ENCODE measurements at regions not wholly inside any gene's neighbourhood (a gene's known extent, or its start where the extent isn't known, plus 50 kb on each side); places are given as distances from the start of the nearest gene placed in this dataset.

DNA sequence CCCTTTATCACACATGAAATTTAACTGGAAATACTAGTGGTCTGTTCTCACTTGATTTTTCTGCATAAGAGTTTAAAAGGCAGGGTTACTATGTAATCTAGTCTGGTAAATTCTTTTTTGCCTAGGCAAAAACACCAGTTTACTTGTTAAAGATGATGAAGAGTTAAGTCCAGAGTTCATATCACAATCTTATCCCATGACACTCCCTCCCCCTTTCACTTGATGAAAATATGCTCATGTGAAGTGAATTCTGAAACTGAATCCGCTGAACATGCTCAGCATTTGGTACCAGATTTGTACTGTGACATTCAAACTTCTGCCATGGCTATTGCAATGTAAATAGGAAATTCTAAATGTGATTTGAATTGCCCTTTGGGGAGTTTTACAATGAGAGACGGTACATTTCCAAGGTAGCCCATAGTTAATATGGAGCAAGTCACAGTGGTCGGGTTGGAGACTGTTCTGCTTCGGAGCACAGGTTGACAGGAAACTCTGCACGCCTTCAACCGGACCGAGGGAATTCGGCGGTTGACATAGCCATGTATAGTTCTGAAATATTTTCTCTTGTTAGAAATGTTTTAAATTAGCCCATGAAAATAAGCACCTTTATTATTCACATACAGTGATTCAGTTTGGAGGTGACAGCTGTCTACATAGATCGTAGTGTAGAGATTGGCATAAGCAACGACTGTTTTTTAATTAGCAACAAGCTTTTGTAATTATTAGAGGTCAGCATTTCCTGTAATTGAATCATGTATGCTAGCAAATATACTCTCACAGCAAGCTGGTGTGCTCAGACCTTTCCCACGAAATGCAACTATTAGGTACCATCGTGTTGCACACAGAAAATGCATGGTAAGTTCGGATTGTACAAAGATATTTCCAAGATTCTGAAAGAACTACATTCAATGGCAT, 768.6 kb upstream of the GOLIM4 start:
- no peak for DNase-seq
- no CpG with 5 or more reads among the region's 14 CpGs for WGBS (ENCODE audit: extremely low coverage, insufficient coverage, low lambda C conversion rate)
- Histone ChIP-seq H2BK5ac (ENCODE audit: low read length) (no peak overlapping the region), H3K18ac (ENCODE audit: low read length) (no peak overlapping the region), H3K23ac (ENCODE audit: low read length) (no peak overlapping the region), H3K56ac (ENCODE audit: low read length) (no peak overlapping the region), H3K4ac (ENCODE audit: low read depth, low read length) (no peak overlapping the region), H4K8ac (ENCODE audit: low read depth, low read length) (no peak overlapping the region), H3K27me3 (ENCODE audit: insufficient read depth, low read length, poor library complexity) (no peaks in the 10 kb centered on the region), H3K4me2 (ENCODE audit: low read length) (no peak overlapping the region), H3K27ac (ENCODE audit: low read depth, low read length) (no peak overlapping the region), H3K4me3 (ENCODE audit: low read length) (no peak overlapping the region), H3K4me1 (ENCODE audit: control insufficient read depth, low read depth, low read length) (no peaks in the 10 kb centered on the region), H4K5ac (ENCODE audit: low read length) (no peak overlapping the region), H3K36me3 (ENCODE audit: control insufficient read depth, insufficient read depth, low read length) (no peaks in the 10 kb centered on the region), H2BK15ac (replicated peaks; ENCODE audit: low read depth) (no peak overlapping the region), H3K79me1 (ENCODE audit: low read length) (no peaks in the 10 kb centered on the region), H2BK120ac (ENCODE audit: low read depth, low read length) (no peak overlapping the region), H3K9ac (ENCODE audit: low read length) (no peak overlapping the region), H2AK5ac (ENCODE audit: low read length) (no peak overlapping the region), H3K79me2 (ENCODE audit: control insufficient read depth, insufficient read depth, low read length) (no peaks in the 10 kb centered on the region)

DNA sequence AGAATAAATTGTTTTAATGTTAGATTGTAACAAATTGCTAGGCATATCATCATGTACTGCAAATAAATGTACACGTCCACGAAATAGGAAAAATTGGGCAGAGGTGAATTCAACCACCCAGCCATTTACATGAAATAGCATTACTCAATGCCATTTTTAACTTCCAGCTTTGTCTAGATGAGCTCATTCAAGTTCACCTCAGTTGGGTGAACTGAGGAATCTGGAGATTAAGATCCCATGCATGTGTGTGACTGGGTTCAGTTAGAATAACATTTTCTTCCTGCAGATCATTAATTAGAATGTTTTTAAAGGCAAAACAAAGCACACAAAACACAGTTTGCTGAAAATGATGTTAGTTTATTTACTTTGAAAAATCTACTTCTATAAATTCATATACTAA, 767.8 kb upstream of the GOLIM4 start:
- no peak for DNase-seq
- Histone ChIP-seq H4K5ac (ENCODE audit: low read length) (no peak overlapping the region), H3K79me1 (ENCODE audit: low read length) (no peaks in the 10 kb centered on the region), H2BK5ac (ENCODE audit: low read length) (no peak overlapping the region), H3K27me3 (ENCODE audit: insufficient read depth, low read length, poor library complexity) (no peaks in the 10 kb centered on the region), H3K36me3 (ENCODE audit: control insufficient read depth, insufficient read depth, low read length) (no peaks in the 10 kb centered on the region), H2BK15ac (replicated peaks; ENCODE audit: low read depth) (no peak overlapping the region), H2AK5ac (ENCODE audit: low read length) (no peak overlapping the region), H3K23ac (ENCODE audit: low read length) (no peak overlapping the region), H3K79me2 (ENCODE audit: control insufficient read depth, insufficient read depth, low read length) (no peaks in the 10 kb centered on the region), H2BK120ac (ENCODE audit: low read depth, low read length) (no peak overlapping the region), H3K9ac (ENCODE audit: low read length) (no peak overlapping the region), H3K4me1 (ENCODE audit: control insufficient read depth, low read depth, low read length) (no peaks in the 10 kb centered on the region), H4K8ac (ENCODE audit: low read depth, low read length) (no peak overlapping the region), H3K4ac (ENCODE audit: low read depth, low read length) (no peak overlapping the region), H3K4me3 (ENCODE audit: low read length) (no peak overlapping the region), H3K56ac (ENCODE audit: low read length) (no peak overlapping the region), H3K27ac (ENCODE audit: low read depth, low read length) (no peak overlapping the region), H3K4me2 (ENCODE audit: low read length) (no peak overlapping the region), H3K18ac (ENCODE audit: low read length) (no peak overlapping the region)
- WGBS (ENCODE audit: extremely low coverage, insufficient coverage, low lambda C conversion rate), result no CpG with 5 or more reads among the region's 2 CpGs

DNA sequence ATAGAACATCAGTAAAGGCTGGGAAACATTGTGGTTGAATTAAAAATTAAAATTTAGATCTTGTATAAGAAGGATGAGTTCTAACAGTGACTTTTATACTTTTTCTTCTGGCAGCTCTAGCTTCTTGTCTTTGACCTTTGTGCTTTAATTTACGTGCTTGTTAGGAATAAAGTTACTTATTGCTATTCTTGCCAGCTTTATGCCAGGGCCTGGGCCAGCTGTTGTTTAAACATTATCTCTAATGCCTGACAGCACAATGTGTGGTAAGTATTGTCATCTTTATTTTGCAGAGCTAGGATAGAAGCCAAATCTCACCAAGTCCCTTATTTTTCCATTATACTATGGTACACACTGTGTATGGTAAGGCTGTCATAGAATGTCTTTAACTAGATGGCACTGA, 766.7 kb upstream of the GOLIM4 start:
- Histone ChIP-seq H3K27ac (ENCODE audit: low read depth, low read length) (no peak overlapping the region), H4K5ac (ENCODE audit: low read length) (no peak overlapping the region), H3K36me3 (ENCODE audit: control insufficient read depth, insufficient read depth, low read length) (no peaks in the 10 kb centered on the region), H2BK15ac (replicated peaks; ENCODE audit: low read depth) (no peak overlapping the region), H2BK120ac (ENCODE audit: low read depth, low read length) (no peak overlapping the region), H3K56ac (ENCODE audit: low read length) (no peak overlapping the region), H2BK5ac (ENCODE audit: low read length) (no peak overlapping the region), H3K18ac (ENCODE audit: low read length) (no peak overlapping the region), H3K4me1 (ENCODE audit: control insufficient read depth, low read depth, low read length) (no peaks in the 10 kb centered on the region), H3K4me3 (ENCODE audit: low read length) (no peak overlapping the region), H4K8ac (ENCODE audit: low read depth, low read length) (no peak overlapping the region), H3K79me1 (ENCODE audit: low read length) (no peaks in the 10 kb centered on the region), H3K27me3 (ENCODE audit: insufficient read depth, low read length, poor library complexity) (no peaks in the 10 kb centered on the region), H3K4ac (ENCODE audit: low read depth, low read length) (no peak overlapping the region), H3K4me2 (ENCODE audit: low read length) (no peak overlapping the region), H3K23ac (ENCODE audit: low read length) (no peak overlapping the region), H2AK5ac (ENCODE audit: low read length) (no peak overlapping the region), H3K79me2 (ENCODE audit: control insufficient read depth, insufficient read depth, low read length) (no peaks in the 10 kb centered on the region), H3K9ac (ENCODE audit: low read length) (no peak overlapping the region)
- DNase-seq, result no peak
- no CpG with 5 or more reads among the region's 1 CpG for WGBS (ENCODE audit: extremely low coverage, insufficient coverage, low lambda C conversion rate)

DNA sequence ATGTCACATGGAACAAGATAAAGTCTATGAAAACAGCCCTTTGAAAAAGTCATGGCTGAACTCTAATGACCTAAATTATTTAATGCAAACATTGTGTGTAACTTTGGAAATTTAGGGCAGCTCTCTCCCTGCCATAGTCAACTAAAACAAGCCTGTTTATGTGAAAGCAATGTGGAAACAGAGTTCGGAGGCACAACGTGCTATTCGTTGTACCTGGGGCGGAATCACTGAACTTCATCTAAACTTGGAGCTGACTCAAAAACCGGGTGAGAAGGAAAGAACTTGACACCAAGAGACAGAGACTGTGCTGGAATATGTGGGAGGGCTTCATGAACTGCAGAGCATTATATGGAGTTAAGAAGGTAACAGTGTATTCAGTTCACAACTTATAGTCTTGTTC, 764.9 kb upstream of the GOLIM4 start:
- H3K4me2 ChIP-seq (ENCODE audit: low read length), result no peak overlapping the region
- H4K5ac ChIP-seq (ENCODE audit: low read length), result no peak overlapping the region
- no peaks in the 10 kb centered on the region for H3K27me3 ChIP-seq (ENCODE audit: insufficient read depth, low read length, poor library complexity)
- WGBS (ENCODE audit: extremely low coverage, insufficient coverage, low lambda C conversion rate), result no CpG with 5 or more reads among the region's 5 CpGs
- H3K4me1 ChIP-seq (ENCODE audit: control insufficient read depth, low read depth, low read length), result no peaks in the 10 kb centered on the region
- no peaks in the 10 kb centered on the region for H3K36me3 ChIP-seq (ENCODE audit: control insufficient read depth, insufficient read depth, low read length)
- H3K4me3 ChIP-seq (ENCODE audit: low read length), result no peak overlapping the region
- no peak overlapping the region for H3K4ac ChIP-seq (ENCODE audit: low read depth, low read length)
- H2BK5ac ChIP-seq (ENCODE audit: low read length), result no peak overlapping the region
- H3K79me2 ChIP-seq (ENCODE audit: control insufficient read depth, insufficient read depth, low read length), result no peaks in the 10 kb centered on the region
- no peak overlapping the region for H2AK5ac ChIP-seq (ENCODE audit: low read length)
- no peak for DNase-seq
- H3K9ac ChIP-seq (ENCODE audit: low read length), result no peak overlapping the region
- H3K56ac ChIP-seq (ENCODE audit: low read length), result no peak overlapping the region
- H3K79me1 ChIP-seq (ENCODE audit: low read length), result no peaks in the 10 kb centered on the region
- H3K18ac ChIP-seq (ENCODE audit: low read length), result no peak overlapping the region
- no peak overlapping the region for H3K23ac ChIP-seq (ENCODE audit: low read length)
- no peak overlapping the region for H3K27ac ChIP-seq (ENCODE audit: low read depth, low read length)
- H2BK15ac ChIP-seq (replicated peaks; ENCODE audit: low read depth), result no peak overlapping the region
- no peak overlapping the region for H2BK120ac ChIP-seq (ENCODE audit: low read depth, low read length)
- H4K8ac ChIP-seq (ENCODE audit: low read depth, low read length), result no peak overlapping the region

DNA sequence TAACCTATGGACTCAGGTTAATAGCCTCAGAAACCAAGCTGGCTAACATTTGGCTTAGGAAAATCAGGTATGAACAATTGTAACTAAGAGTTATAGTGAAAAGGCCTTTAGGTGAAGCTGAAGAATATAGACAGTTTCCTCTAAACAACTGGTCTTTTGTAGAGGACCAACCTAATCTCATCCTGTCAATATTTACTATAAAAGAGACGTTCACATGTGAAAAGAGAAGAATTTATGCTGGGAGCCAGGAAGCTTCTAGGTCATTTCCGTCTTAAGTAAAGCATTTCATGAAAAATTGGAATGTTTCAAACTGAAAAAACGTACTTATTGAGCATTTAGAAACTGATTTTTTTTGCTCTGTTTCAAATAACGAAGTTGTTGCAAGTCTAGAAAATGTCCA, 764.3 kb upstream of the GOLIM4 start:
- Histone ChIP-seq H3K79me2 (ENCODE audit: control insufficient read depth, insufficient read depth, low read length) (no peaks in the 10 kb centered on the region), H3K56ac (ENCODE audit: low read length) (no peak overlapping the region), H2BK120ac (ENCODE audit: low read depth, low read length) (no peak overlapping the region), H3K4me3 (ENCODE audit: low read length) (no peak overlapping the region), H4K5ac (ENCODE audit: low read length) (no peak overlapping the region), H3K18ac (ENCODE audit: low read length) (no peak overlapping the region), H3K27ac (ENCODE audit: low read depth, low read length) (no peak overlapping the region), H3K4me2 (ENCODE audit: low read length) (no peak overlapping the region), H2AK5ac (ENCODE audit: low read length) (no peak overlapping the region), H2BK15ac (replicated peaks; ENCODE audit: low read depth) (no peak overlapping the region), H3K27me3 (ENCODE audit: insufficient read depth, low read length, poor library complexity) (no peaks in the 10 kb centered on the region), H3K9ac (ENCODE audit: low read length) (no peak overlapping the region), H3K4me1 (ENCODE audit: control insufficient read depth, low read depth, low read length) (no peaks in the 10 kb centered on the region), H3K23ac (ENCODE audit: low read length) (no peak overlapping the region), H3K4ac (ENCODE audit: low read depth, low read length) (no peak overlapping the region), H4K8ac (ENCODE audit: low read depth, low read length) (no peak overlapping the region), H2BK5ac (ENCODE audit: low read length) (no peak overlapping the region), H3K79me1 (ENCODE audit: low read length) (no peaks in the 10 kb centered on the region), H3K36me3 (ENCODE audit: control insufficient read depth, insufficient read depth, low read length) (no peaks in the 10 kb centered on the region)
- no CpG with 5 or more reads among the region's 4 CpGs for WGBS (ENCODE audit: extremely low coverage, insufficient coverage, low lambda C conversion rate)
- DNase-seq, result no peak

DNA sequence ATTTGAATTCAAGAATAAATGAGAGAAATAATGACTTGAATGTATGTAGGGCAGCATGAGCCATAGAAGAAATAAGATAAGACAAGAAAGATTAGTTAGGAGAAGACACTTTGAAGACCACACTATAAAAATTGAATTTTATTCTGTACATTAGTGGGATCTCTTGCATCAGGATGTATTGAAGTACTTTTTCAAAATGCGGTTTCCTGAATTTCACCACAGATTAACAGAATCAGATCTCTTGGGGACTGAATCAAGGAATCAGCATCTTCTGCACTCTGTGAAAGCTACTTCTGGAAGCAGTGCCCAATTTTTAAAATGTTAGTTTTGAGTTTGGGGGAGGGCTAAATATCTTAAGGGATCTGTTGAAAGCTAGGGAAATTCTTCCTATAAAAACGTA, 763.9 kb upstream of the GOLIM4 start:
- Histone ChIP-seq H4K8ac (ENCODE audit: low read depth, low read length) (no peak overlapping the region), H2BK120ac (ENCODE audit: low read depth, low read length) (no peak overlapping the region), H2BK15ac (replicated peaks; ENCODE audit: low read depth) (no peak overlapping the region), H3K4ac (ENCODE audit: low read depth, low read length) (no peak overlapping the region), H3K56ac (ENCODE audit: low read length) (no peak overlapping the region), H3K4me1 (ENCODE audit: control insufficient read depth, low read depth, low read length) (no peaks in the 10 kb centered on the region), H3K18ac (ENCODE audit: low read length) (no peak overlapping the region), H3K23ac (ENCODE audit: low read length) (no peak overlapping the region), H3K4me2 (ENCODE audit: low read length) (no peak overlapping the region), H2BK5ac (ENCODE audit: low read length) (no peak overlapping the region), H2AK5ac (ENCODE audit: low read length) (no peak overlapping the region), H3K79me2 (ENCODE audit: control insufficient read depth, insufficient read depth, low read length) (no peaks in the 10 kb centered on the region), H3K4me3 (ENCODE audit: low read length) (no peak overlapping the region), H3K27ac (ENCODE audit: low read depth, low read length) (no peak overlapping the region), H3K9ac (ENCODE audit: low read length) (no peak overlapping the region), H3K27me3 (ENCODE audit: insufficient read depth, low read length, poor library complexity) (no peaks in the 10 kb centered on the region), H3K79me1 (ENCODE audit: low read length) (no peaks in the 10 kb centered on the region), H3K36me3 (ENCODE audit: control insufficient read depth, insufficient read depth, low read length) (no peaks in the 10 kb centered on the region), H4K5ac (ENCODE audit: low read length) (no peak overlapping the region)
- WGBS (ENCODE audit: extremely low coverage, insufficient coverage, low lambda C conversion rate), result no CpG with 5 or more reads among the region's 2 CpGs
- DNase-seq, result no peak

Data from mesendoderm (in vitro differentiated cells).